Gastrocnemius medialis (tissue), 4 donors: ENCODE measurements at regions not wholly inside any gene's neighbourhood (a gene's known extent, or its start where the extent isn't known, plus 50 kb on each side); places are given as distances from the start of the nearest gene placed in this dataset.

Experiments used
- CTCF ChIP-seq, 5 experiments: fragments of 450-650 bp in 3 of 5; fragments of 200-600 bp in 2 of 5; sonication (generic) in 2 of 5; IDR thresholded peaks in 4 of 5; conservative IDR thresholded peaks in 1 of 5; 1 replicate in 4 of 5; 2 replicates in 1 of 5; pipeline ENCODE4 v1.5.1; 2016 to 2019; ENCODE audit warnings: antibody characterized with exemption in 5 of 5, mild to moderate bottlenecking in 3 of 5, moderate library complexity in 3 of 5
- POLR2A ChIP-seq, 2 donors: fragments of 450-650 bp; IDR thresholded peaks; one replicate each; pipeline ENCODE4 v1.6.1; 2017; ENCODE audit warnings: antibody characterized with exemption in 2 of 2, mild to moderate bottlenecking in 2 of 2, moderate library complexity in 2 of 2

GRCh38 chr20:60476045-60476444, 517.8 kb downstream of the CDH26 start:
- TF ChIP-seq CTCF (IDR thresholded peaks at IDR 0.05 in 4 of 5, conservative IDR thresholded peaks at IDR 0.05 in 1 of 5) (no peak), POLR2A (IDR thresholded peaks at IDR 0.05) (no peak)
